ENCODE measurements at regions not wholly inside any gene's neighbourhood (a gene's known extent, or its start where the extent isn't known, plus 50 kb on each side); places are given as distances from the start of the nearest gene placed in this dataset.

- no peak for DNase-seq
These were observed 58.6 kb downstream of the PHETA1 start for GRCh38 chr12:111310076-111310870.

- DNase-seq = no peak
These were observed 59.3 kb downstream of the PHETA1 start for GRCh38 chr12:111309584-111309983.

DNA sequence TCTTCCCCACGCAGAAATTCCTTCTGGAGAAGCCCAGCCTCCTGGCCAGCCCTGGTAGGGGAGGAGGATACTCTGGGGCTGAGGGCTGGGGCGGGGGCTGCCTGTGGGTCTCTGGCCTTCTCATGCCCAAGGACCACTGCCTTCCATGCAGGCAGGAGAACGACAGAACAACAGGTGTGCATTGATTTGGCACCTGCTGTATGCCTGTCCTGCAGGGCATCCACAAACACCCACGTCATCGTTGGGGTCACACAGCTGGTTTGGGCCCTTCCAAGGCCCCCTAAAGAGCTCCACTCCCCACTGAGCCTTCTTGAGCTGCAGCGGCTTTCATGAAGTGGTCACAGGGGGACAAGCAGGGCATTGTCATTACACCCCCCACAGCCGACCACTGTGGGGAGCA is 60.4 kb downstream of the PHETA1 start:
- no peak for DNase-seq

- DNase-seq = no peak
These were observed 64.2 kb downstream of the PHETA1 start for GRCh38 chr12:111304642-111305071.

- DNase-seq = no peak
These were observed 65.4 kb downstream of the PHETA1 start for GRCh38 chr12:111303531-111303930.

- DNase-seq = peak; percentile 38
These were observed 70.1 kb downstream of the PHETA1 start for GRCh38 chr12:111298582-111299436.

- no peak for DNase-seq
These were observed 71.0 kb downstream of the PHETA1 start for GRCh38 chr12:111297703-111298426.

DNA sequence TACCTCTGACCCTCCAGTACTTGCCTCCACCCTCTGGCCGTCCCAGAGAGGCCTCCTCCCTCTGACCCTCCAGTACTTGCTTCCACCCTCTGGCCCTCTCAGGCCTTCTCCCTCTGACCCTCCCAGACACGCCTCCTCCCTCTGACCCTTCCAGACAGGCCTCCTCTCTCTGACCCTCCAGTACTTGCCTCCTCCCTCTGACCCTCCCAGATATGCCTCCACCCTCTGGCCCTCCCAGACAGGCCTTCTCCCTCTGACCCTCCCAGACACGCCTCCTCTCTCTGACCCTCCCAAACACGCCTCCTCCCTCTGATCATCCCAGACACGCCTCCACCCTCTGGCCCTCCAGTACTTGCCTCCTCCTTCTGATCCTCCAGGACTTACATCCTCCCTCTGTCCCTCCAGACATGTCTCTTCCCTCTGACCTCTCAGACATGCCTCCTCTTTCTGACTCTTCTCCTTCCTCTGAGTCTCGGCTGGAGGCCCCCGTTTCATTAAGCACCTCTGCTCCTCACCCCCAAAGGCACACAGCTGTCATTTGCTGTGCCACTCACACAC is 71.9 kb downstream of the PHETA1 start:
- no peak for DNase-seq

- no peak for DNase-seq
These were observed 73.7 kb downstream of the PHETA1 start for GRCh38 chr12:111295176-111295575.

- DNase-seq = no peak
These were observed 75.5 kb downstream of the PHETA1 start for GRCh38 chr12:111293266-111294009.

DNA sequence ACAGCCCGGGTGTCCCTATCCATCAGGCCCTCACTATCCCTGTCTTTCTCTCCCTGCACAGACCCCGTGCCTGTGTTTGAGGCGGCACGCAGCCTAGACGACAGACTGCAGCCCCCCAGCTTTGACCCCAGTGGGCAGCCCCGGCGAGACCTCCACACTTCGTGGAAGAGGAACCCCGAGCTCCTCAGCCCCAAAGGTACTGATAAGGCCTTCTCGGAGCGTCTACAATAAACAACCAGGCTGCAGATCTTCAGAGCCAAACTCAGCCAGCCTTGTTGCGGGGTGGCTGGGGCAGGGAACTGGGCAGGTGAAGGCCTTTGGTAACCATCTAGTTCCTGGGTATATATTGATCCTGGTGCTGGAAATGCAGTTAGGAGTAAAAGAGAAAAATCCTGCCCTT is 77.5 kb downstream of the PHETA1 start:
- no peak for DNase-seq

GRCh38 chr12:111288771-111289170 is 80.1 kb downstream of the PHETA1 start:
- DNase-seq = no peak

GRCh38 chr12:111287125-111287900 is 81.6 kb downstream of the PHETA1 start:
- no peak for DNase-seq

- DNase-seq = no peak
These were observed 83.7 kb downstream of the PHETA1 start for GRCh38 chr12:111285200-111285599.

DNA sequence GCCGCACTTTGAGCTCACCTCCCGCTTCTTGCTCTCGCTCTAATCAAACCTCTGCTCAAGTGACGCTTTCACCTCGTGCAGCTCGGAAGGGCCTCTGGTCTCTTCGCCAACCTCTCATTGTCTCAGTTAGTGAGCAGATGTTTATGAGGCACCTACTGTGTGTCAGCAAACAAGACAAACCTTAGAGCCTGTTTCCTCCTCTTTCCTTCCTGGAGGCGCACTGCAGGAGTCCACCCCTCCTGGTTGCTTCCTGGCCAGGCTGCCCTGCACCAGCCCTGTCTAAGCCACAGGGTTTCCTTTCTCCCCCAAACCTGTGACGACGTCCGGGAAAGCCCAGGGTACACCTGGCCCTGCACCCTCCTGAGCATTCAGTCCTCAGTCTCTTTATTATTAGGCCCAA is 84.2 kb downstream of the PHETA1 start:
- no peak for DNase-seq

DNA sequence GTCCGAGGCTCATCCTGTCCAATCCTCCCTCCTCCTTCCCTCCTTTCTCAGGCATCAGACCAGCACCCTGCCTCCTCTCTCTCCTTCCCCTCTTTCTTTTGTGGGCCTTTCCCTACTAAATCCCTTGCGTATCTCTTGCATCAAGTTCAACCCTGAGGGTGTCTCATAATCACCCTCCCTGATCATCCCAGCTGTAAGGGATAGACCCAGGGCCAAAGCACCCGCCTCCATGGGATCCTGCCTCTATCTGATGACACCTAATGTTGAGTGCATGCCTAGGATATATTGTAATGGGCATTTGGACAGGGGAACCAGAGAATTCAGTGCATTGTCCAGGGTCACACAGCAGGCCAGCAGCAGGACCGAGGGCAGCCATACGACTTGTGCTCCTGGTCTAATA is 84.9 kb downstream of the PHETA1 start:
- no peak for DNase-seq

GRCh38 chr12:111283521-111283920 is 85.4 kb downstream of the PHETA1 start:
- DNase-seq = no peak

DNA sequence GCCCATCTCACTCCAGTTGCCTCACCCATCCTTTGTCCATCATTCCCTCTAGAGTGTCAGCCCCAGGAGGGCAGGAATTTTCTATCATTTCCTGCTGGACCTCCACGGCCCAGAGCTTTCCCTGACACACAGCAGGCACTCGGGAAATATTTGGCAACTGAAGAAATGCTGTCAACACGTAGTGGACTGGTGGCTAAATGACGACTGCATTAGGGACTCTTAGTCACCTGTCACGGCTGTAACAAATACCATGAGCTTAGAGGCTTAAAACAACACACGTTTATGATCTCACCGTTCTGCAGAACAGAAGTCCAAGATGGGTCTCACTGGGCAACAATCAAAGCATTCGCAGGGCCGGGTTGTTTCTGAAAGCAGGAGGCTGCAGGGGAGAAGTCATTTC is 91.3 kb downstream of the PHETA1 start:
- DNase-seq = no peak

DNA sequence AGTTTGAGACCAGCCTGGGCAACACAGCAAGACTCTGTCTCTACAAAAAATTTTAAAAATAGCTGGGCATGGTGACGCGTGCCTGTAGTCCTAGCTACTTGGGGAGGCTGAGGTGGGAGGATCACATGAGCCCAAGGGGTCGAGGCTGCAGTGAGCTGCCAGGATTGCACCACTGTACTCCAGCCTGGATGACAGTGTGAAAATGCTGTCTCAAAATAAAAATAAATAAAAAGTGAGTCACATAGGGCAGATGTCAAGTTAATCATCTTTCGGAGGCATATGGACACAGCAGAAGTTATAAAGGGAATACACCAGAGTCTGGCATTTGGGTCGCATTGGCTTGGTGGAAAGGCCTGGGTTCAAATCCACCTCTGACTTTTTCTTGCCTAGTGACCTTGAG is 92.7 kb downstream of the PHETA1 start:
- DNase-seq = no peak

- DNase-seq = no peak
These were observed 93.6 kb downstream of the PHETA1 start for GRCh38 chr12:111275308-111275707.

- peak; percentile 49 for DNase-seq
These were observed 94.1 kb downstream of the PHETA1 start for GRCh38 chr12:111274777-111275176.

All from NCI-H1694 (cell line).